ENCODE measurements at regions not wholly inside any gene's neighbourhood (a gene's known extent, or its start where the extent isn't known, plus 50 kb on each side); places are given as distances from the start of the nearest gene placed in this dataset.

DNA sequence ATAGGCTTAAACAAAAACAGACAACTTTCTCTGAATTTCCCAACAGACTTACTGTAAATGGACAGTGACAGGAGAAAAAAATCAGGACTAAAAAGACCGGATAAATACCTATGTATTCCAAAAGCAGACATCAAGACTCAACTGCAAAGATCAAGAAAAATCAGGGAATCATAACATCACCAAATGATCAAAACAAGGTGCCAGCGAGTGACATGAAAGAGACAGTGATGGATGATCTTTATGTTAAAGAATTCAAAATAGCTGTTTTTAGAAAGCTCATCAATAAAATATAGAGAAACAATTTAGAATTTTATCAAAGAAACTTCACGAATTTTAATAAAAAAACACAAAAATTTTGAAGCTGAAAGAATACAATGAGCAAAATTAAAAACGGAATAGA is 952.5 kb upstream of the ATXN7L3B start (continued):
- TF ChIP-seq NANOG (IDR thresholded peaks at IDR 0.05; ENCODE audit: insufficient read depth, low read depth, low read length, poor library complexity, severe bottlenecking), result no peak

DNA sequence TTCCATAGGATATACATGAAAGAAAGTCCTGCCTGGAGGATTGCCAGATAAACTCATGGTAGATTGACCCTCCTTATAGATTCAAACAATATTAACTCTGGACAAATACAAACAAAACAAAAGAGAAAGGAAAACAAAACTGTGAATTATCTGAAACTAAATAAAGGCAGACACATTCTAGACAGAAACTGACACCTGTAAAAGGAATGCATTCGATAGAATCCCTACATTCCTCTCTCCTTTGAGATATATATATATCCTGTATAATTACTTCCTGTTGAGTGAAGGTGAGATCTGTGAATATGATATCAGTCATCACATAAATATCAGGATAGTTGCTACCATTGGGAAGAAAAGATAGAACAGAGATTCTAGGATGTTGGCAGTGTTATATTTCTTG is 948.4 kb upstream of the ATXN7L3B start:
- Histone ChIP-seq H3K23ac (ENCODE audit: insufficient read length) (no peak overlapping the region), H3K9me3 (ENCODE audit: insufficient read depth in 2 of 2, low read depth in 1 of 2, low read length in 1 of 2) (no peaks in the 10 kb centered on the region), H3K9ac (replicated peaks in 1 of 4; ENCODE audit: extremely low read depth in 1 of 4, low read depth in 3 of 4, low read length in 3 of 4) (no peak overlapping the region), H3K79me1 (ENCODE audit: low read depth, low read length) (no peaks in the 10 kb centered on the region), H2BK5ac (ENCODE audit: low read depth, low read length) (no peak overlapping the region), H2BK15ac (ENCODE audit: low read length) (no peak overlapping the region), H4K5ac (ENCODE audit: insufficient read length, low read depth, low read length) (no peak overlapping the region), H2BK12ac (ENCODE audit: low read depth, low read length) (no peak overlapping the region), H2BK120ac (replicated peaks; ENCODE audit: low read depth, low read length) (no peak overlapping the region), H2BK20ac (ENCODE audit: low read length) (no peak overlapping the region), H3K14ac (ENCODE audit: insufficient read length) (no peak overlapping the region), H2AFZ (ENCODE audit: low read length) (no peak overlapping the region), H3K4me2 (ENCODE audit: insufficient read depth in 1 of 2, low read depth in 2 of 2, low read length in 2 of 2) (no peak overlapping the region), H2AK5ac (ENCODE audit: low read depth, low read length) (no peak overlapping the region), H3K36me3 (ENCODE audit: control insufficient read depth in 2 of 4, insufficient read depth in 4 of 4, low read length in 3 of 4) (no peaks in the 10 kb centered on the region), H3K4ac (replicated peaks; ENCODE audit: insufficient read length, low read depth, low read length) (no peak overlapping the region), H3K18ac (ENCODE audit: extremely low read depth, low read length) (no peak overlapping the region), H3K27ac (ENCODE audit: low read depth, low read length) (no peak overlapping the region), H4K91ac (replicated peaks; ENCODE audit: insufficient read length, low read length) (no peak overlapping the region), H3K79me2 (ENCODE audit: control insufficient read depth in 1 of 2, insufficient read depth in 2 of 2, low read length in 2 of 2) (no peaks in the 10 kb centered on the region), H3K4me3 (ENCODE audit: extremely low read depth in 1 of 4, insufficient read depth in 2 of 4, low read depth in 3 of 4, low read length in 4 of 4) (no peak overlapping the region), H4K8ac (ENCODE audit: extremely low read depth, insufficient read depth, low read length) (no peak overlapping the region), H3K4me1 (replicated peaks in 1 of 4; ENCODE audit: control insufficient read depth in 3 of 4, insufficient read depth in 4 of 4, low read length in 3 of 4) (no peaks in the 10 kb centered on the region), H4K20me1 (replicated peaks in 1 of 2; ENCODE audit: control insufficient read depth in 1 of 2, insufficient read depth in 2 of 2, low read length in 2 of 2) (no peaks in the 10 kb centered on the region), H3K23me2 (ENCODE audit: low read depth, low read length) (no peaks in the 10 kb centered on the region), H3K56ac (replicated peaks; ENCODE audit: insufficient read length, low read depth, low read length) (no peak overlapping the region), H3K27me3 (replicated peaks in 1 of 4; ENCODE audit: control insufficient read depth in 3 of 4, extremely low read depth in 1 of 4, insufficient read depth in 3 of 4, low read length in 3 of 4) (no peaks in the 10 kb centered on the region)
- FAIRE-seq, result no peak
- ChIA-PET CTCF (ENCODE audit: partially characterized antibody) (no interaction called here), POLR2A (ENCODE audit: partially characterized antibody) (no interaction called here)
- no peak for DNase-seq (ENCODE audit: low read depth in 1 of 2, low spot score in 2 of 2)
- WGBS, 2 experiments (ENCODE audit: extremely low coverage in 1 of 2, insufficient coverage in 1 of 2, insufficient read length in 1 of 2, insufficient replicate concordance in 2 of 2, low coverage in 1 of 2, low lambda C conversion rate in 2 of 2, missing lambda C conversion rate in 1 of 2), result 63% methylated on average over 1 of the region's 1 CpG; no CpG with 5 or more reads in 1 of the 2 experiments
- no peak for TF ChIP-seq NANOG (IDR thresholded peaks at IDR 0.05; ENCODE audit: insufficient read depth, low read depth, low read length, poor library complexity, severe bottlenecking)
- TF ChIP-seq KDM4A (IDR thresholded peaks at IDR 0.05; ENCODE audit: low read depth, low read length, severe bottlenecking), result no peak
- TF ChIP-seq SIX5 (IDR thresholded peaks at IDR 0.05; ENCODE audit: low read depth, low read length), result no peak
- TF ChIP-seq YY1 (IDR thresholded peaks at IDR 0.05; ENCODE audit: low read depth, low read length), result no peak
- no peak for TF ChIP-seq SIN3A (conservative IDR thresholded peaks at IDR 0.05 in 1 of 2, IDR thresholded peaks at IDR 0.05 in 1 of 2; ENCODE audit: low read depth in 1 of 2, low read length in 2 of 2)
- TF ChIP-seq CBX5 (IDR thresholded peaks at IDR 0.05; ENCODE audit: low read depth, low read length), result no peak
- no peak for TF ChIP-seq JUND (IDR thresholded peaks at IDR 0.05; ENCODE audit: low read length)
- no peak for TF ChIP-seq SP4 (IDR thresholded peaks at IDR 0.05; ENCODE audit: low read length)
- TF ChIP-seq, protein P1, sequence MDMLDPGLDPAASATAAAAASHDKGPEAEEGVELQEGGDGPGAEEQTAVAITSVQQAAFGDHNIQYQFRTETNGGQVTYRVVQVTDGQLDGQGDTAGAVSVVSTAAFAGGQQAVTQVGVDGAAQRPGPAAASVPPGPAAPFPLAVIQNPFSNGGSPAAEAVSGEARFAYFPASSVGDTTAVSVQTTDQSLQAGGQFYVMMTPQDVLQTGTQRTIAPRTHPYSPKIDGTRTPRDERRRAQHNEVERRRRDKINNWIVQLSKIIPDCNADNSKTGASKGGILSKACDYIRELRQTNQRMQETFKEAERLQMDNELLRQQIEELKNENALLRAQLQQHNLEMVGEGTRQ (IDR thresholded peaks at IDR 0.05; ENCODE audit: low read length), result no peak
- no peak for TF ChIP-seq CBX8 (IDR thresholded peaks at IDR 0.05; ENCODE audit: borderline replicate concordance, low read depth, low read length)
- TF ChIP-seq, protein P2, sequence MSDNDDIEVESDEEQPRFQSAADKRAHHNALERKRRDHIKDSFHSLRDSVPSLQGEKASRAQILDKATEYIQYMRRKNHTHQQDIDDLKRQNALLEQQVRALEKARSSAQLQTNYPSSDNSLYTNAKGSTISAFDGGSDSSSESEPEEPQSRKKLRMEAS (IDR thresholded peaks at IDR 0.05), result no peak

Data from H1 (cell line).